ENCODE measurements at regions not wholly inside any gene's neighbourhood (a gene's known extent, or its start where the extent isn't known, plus 50 kb on each side); places are given as distances from the start of the nearest gene placed in this dataset.

GRCh38 chr15:94855409-94856266 is 624.3 kb downstream of the MCTP2 start:
- H3K27me3 ChIP-seq (ENCODE audit: low read depth): no peaks in the 10 kb centered on the region
- H3K4me3 ChIP-seq: no peak overlapping the region
- H3K36me3 ChIP-seq: no peaks in the 10 kb centered on the region
- H3K4me1 ChIP-seq: no peaks in the 10 kb centered on the region
- ATAC-seq (peak in 1 of 2 donors; percentile 17), DNase-seq (no peak)
- TF ChIP-seq CTCF (IDR thresholded peaks at IDR 0.05): no peak
- no peaks in the 10 kb centered on the region for H3K9me3 ChIP-seq
- no peak overlapping the region for H3K27ac ChIP-seq
- intact Hi-C loops (cut with DNase I): no loop called here

GRCh38 chr15:94856267-94856854 is 625.0 kb downstream of the MCTP2 start:
- DNase-seq (no peak), ATAC-seq (peak; percentile 16 to 30)
- Histone ChIP-seq H3K27ac (no peak overlapping the region), H3K4me1 (no peaks in the 10 kb centered on the region), H3K9me3 (no peaks in the 10 kb centered on the region), H3K4me3 (no peak overlapping the region), H3K27me3 (ENCODE audit: low read depth) (no peaks in the 10 kb centered on the region), H3K36me3 (no peaks in the 10 kb centered on the region)
- TF ChIP-seq CTCF (IDR thresholded peaks at IDR 0.05): no peak
- intact Hi-C loops (cut with DNase I): no loop called here

- TF ChIP-seq CTCF (IDR thresholded peaks at IDR 0.05): no peak
- H3K9me3 ChIP-seq: no peaks in the 10 kb centered on the region
- H3K27me3 ChIP-seq (ENCODE audit: low read depth): no peaks in the 10 kb centered on the region
- no peaks in the 10 kb centered on the region for H3K36me3 ChIP-seq
- H3K4me3 ChIP-seq: no peak overlapping the region
- H3K4me1 ChIP-seq: no peaks in the 10 kb centered on the region
- intact Hi-C loops (cut with DNase I): no loop called here
- DNase-seq (no peak), ATAC-seq (no peak)
- H3K27ac ChIP-seq: no peak overlapping the region
Measured at GRCh38 chr15:94857466-94857865, 626.1 kb downstream of the MCTP2 start.

GRCh38 chr15:94858011-94858410 is 626.6 kb downstream of the MCTP2 start:
- Histone ChIP-seq H3K4me3 (no peak overlapping the region), H3K4me1 (no peaks in the 10 kb centered on the region), H3K36me3 (no peaks in the 10 kb centered on the region), H3K27ac (no peak overlapping the region), H3K27me3 (ENCODE audit: low read depth) (no peaks in the 10 kb centered on the region), H3K9me3 (no peaks in the 10 kb centered on the region)
- ATAC-seq: no peak
- DNase-seq: no peak
- TF ChIP-seq CTCF (IDR thresholded peaks at IDR 0.05): no peak
- intact Hi-C loops (cut with DNase I): no loop called here

- DNase-seq: no peak
- H3K27ac ChIP-seq: no peak overlapping the region
- H3K36me3 ChIP-seq: no peaks in the 10 kb centered on the region
- no peaks in the 10 kb centered on the region for H3K9me3 ChIP-seq
- no peak for TF ChIP-seq CTCF (IDR thresholded peaks at IDR 0.05)
- H3K27me3 ChIP-seq (ENCODE audit: low read depth): no peaks in the 10 kb centered on the region
- no peak overlapping the region for H3K4me3 ChIP-seq
- no peaks in the 10 kb centered on the region for H3K4me1 ChIP-seq
- intact Hi-C loops (cut with DNase I): no loop called here
- ATAC-seq: no peak
Measured at GRCh38 chr15:94858449-94858848, 627.1 kb downstream of the MCTP2 start.

Measured in lower lobe of right lung (tissue), 2 donors.